ENCODE measurements at regions not wholly inside any gene's neighbourhood (a gene's known extent, or its start where the extent isn't known, plus 50 kb on each side); places are given as distances from the start of the nearest gene placed in this dataset.

DNA sequence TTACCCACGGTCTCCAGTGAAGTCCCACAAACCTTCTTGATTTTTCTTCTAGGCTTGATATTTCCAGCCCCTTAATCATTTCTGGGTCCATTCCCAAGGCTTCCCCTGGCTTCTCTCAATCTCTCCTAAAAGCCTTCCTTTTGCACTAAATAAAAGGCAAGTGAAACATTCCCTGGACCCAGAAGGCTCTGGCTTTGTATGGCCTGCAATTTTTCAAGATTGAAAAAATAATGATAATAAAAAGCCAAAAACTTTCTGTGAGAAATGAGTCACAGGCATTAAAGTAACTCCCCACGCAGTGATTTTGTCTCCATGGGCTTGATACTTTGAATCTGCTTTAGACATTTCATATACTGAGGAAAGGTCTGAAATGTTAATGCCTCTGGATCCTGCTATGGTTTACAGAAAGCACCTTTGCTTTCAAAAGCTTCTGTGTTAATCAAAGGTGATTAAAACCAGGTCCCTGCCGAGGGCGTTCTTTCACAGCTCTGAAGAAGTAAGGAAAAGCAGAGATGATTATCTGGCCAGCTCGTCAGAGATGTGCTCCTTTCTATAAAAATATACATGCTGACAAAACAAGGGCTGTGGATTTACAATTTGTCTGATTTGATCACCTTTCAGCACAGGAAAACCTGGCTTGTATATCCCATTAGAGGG lies 118.9 kb upstream of the TMEM72 start:
- TF ChIP-seq CTCF (IDR thresholded peaks at IDR 0.05; ENCODE audit: low read depth, low read length, poor library complexity, severe bottlenecking), result no peak
- TF ChIP-seq EZH2phosphoT487 (IDR thresholded peaks at IDR 0.05; ENCODE audit: borderline replicate concordance, low read length), result no peak

Data from DOHH2 (cell line).